Sigmoid colon (tissue), 6 donors: ENCODE measurements at regions not wholly inside any gene's neighbourhood (a gene's known extent, or its start where the extent isn't known, plus 50 kb on each side); places are given as distances from the start of the nearest gene placed in this dataset.

Source experiments
- DNase-seq: peaks from one replicate; pipeline ENCODE4 v3.0.0-alpha.2; 2019
- H3K27ac ChIP-seq, 4 donors: fragments of 200-600 bp; sonication (generic); one replicate each; pipeline ENCODE4 v1.5.1; 2016 to 2019; ENCODE audit warnings: mild to moderate bottlenecking in 1 of 4
- H3K27me3 ChIP-seq, 3 donors: fragments of 200-600 bp; sonication (generic); one replicate each; pipeline ENCODE4 v1.5.1; 2019; ENCODE audit warnings: mild to moderate bottlenecking in 1 of 3
- H3K36me3 ChIP-seq, 4 donors: fragments of 200-600 bp; sonication (generic); one replicate each; pipeline ENCODE4 v1.5.1; 2016 to 2019
- H3K4me1 ChIP-seq, 4 donors: fragments of 200-600 bp; sonication (generic); one replicate each; pipeline ENCODE4 v1.5.1; 2017 to 2019
- H3K4me3 ChIP-seq, 4 donors: fragments of 200-600 bp; sonication (generic); one replicate each; pipeline ENCODE4 v1.5.1; 2017 to 2019; ENCODE audit warnings: mild to moderate bottlenecking in 2 of 4, moderate library complexity in 1 of 4
- H3K9me3 ChIP-seq, 4 donors: fragments of 200-600 bp in 3 of 4; sonication (generic) in 3 of 4; one replicate each; pipeline versions ENCODE4 v1.5.1 to v1.6.1; 2013 to 2019
- EP300 ChIP-seq, 4 donors: sonication (generic); formaldehyde crosslinking; IDR thresholded peaks; one replicate each; pipeline ENCODE4 v1.6.1; 2017; ENCODE audit warnings: antibody characterized with exemption in 4 of 4
- POLR2A ChIP-seq, 2 donors: fragments of 450-650 bp; IDR thresholded peaks; one replicate each; pipeline ENCODE4 v1.6.1; 2016; ENCODE audit warnings: antibody characterized with exemption in 2 of 2, mild to moderate bottlenecking in 2 of 2, moderate library complexity in 2 of 2
- POLR2AphosphoS5 ChIP-seq, 4 donors: sonication (generic); formaldehyde crosslinking; IDR thresholded peaks; one replicate each; pipeline ENCODE4 v1.6.1; 2017; ENCODE audit warnings: antibody characterized with exemption in 4 of 4
- WGBS, 2 donors: extraction: QIAGEN DNeasy Blood & Tissue Kit; methylation state at CpG; one replicate each; pipeline ENCODE4 v1.1.7; 2013; 5-methylcytosine and 5-hydroxymethylcytosine counted together
- intact Hi-C: fragments of 100-400 bp; cut with DNase I; formaldehyde crosslinking; loops from one replicate; pipeline ENCODE4 v1.15.1; 2023
- TF ChIP-seq, protein P1 (sequence below), 4 experiments: fragments of 450-650 bp in 3 of 4; fragments of 200-600 bp in 1 of 4; IDR thresholded peaks; one replicate each; pipeline ENCODE4 v1.5.1; 2016 to 2019; ENCODE audit warnings: antibody characterized with exemption in 4 of 4, mild to moderate bottlenecking in 3 of 4, moderate library complexity in 2 of 4
- donor health status: healthy with polysubstance abuse.
- donor health status: healthy.

DNA sequence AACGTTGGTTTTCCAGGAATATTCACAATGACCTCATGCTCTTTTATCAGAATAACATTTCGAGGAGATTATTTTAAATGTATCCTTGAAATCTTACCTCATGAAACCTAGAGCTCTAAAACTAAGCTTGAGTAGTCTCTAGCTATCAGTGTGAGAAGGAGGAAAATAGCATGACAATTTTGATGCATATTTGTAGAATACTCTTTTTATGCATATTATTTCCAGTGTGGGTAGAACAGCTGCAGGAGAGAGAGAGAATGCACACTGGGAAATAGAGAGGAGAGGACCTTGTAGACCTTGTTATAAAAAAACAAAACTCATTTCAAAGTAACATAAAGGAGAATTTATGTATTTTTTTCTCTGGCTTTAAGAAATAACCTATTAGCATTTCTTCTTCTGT, 71.1 kb upstream of the VGLL2 start:
- no peaks in the 10 kb centered on the region for H3K36me3 ChIP-seq
- H3K4me1 ChIP-seq = no peaks in the 10 kb centered on the region
- H3K27me3 ChIP-seq = no peaks in the 10 kb centered on the region
- no peak for DNase-seq
- intact Hi-C loops = no loop called here
- H3K4me3 ChIP-seq = no peak overlapping the region
- TF ChIP-seq EP300 (IDR thresholded peaks at IDR 0.05) = no peak
- TF ChIP-seq, protein P1, sequence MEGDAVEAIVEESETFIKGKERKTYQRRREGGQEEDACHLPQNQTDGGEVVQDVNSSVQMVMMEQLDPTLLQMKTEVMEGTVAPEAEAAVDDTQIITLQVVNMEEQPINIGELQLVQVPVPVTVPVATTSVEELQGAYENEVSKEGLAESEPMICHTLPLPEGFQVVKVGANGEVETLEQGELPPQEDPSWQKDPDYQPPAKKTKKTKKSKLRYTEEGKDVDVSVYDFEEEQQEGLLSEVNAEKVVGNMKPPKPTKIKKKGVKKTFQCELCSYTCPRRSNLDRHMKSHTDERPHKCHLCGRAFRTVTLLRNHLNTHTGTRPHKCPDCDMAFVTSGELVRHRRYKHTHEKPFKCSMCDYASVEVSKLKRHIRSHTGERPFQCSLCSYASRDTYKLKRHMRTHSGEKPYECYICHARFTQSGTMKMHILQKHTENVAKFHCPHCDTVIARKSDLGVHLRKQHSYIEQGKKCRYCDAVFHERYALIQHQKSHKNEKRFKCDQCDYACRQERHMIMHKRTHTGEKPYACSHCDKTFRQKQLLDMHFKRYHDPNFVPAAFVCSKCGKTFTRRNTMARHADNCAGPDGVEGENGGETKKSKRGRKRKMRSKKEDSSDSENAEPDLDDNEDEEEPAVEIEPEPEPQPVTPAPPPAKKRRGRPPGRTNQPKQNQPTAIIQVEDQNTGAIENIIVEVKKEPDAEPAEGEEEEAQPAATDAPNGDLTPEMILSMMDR (IDR thresholded peaks at IDR 0.05) = no peak
- TF ChIP-seq POLR2A (IDR thresholded peaks at IDR 0.05) = no peak
- no peak for TF ChIP-seq POLR2AphosphoS5 (IDR thresholded peaks at IDR 0.05)
- no peak overlapping the region for H3K27ac ChIP-seq
- peaks cover 0 to 2% (median 0%) of the 10 kb centered on the region in 4 donors for H3K9me3 ChIP-seq
- WGBS, 2 donors = 69 to 71% methylated on average over 2 of the region's 2 CpGs

DNA sequence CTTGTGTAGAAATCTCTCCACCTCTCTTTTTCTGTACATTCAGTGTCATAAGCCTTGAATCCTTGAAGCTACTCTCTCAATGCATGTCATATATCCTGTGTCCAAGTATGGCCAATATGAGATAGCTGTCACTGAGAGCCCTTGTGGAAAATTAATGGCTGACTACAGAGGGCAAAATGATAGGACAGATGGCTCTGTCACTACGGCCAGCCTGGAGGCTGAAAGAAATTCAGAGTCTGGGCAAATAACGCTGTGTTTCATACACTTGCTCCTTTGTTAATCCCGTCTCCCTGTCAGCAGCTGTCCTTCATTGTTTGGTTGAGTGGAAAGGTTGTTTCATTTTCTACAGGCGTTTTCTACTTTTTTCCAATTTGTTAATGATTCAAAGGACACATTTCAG, 70.4 kb upstream of the VGLL2 start:
- 66 to 76% methylated on average over 4 of the region's 4 CpGs for WGBS, 2 donors
- H3K4me1 ChIP-seq = peaks cover 0 to 5% (median 0%) of the 10 kb centered on the region in 4 donors
- peaks cover 0 to 2% (median 0%) of the 10 kb centered on the region in 4 donors for H3K9me3 ChIP-seq
- H3K36me3 ChIP-seq = no peaks in the 10 kb centered on the region
- no peak for TF ChIP-seq EP300 (IDR thresholded peaks at IDR 0.05)
- no peak for TF ChIP-seq POLR2A (IDR thresholded peaks at IDR 0.05)
- TF ChIP-seq POLR2AphosphoS5 (IDR thresholded peaks at IDR 0.05) = no peak
- TF ChIP-seq, protein P1 (IDR thresholded peaks at IDR 0.05) = no peak
- H3K4me3 ChIP-seq = no peak overlapping the region
- intact Hi-C loops = no loop called here
- no peak overlapping the region for H3K27ac ChIP-seq
- DNase-seq = no peak
- H3K27me3 ChIP-seq = no peaks in the 10 kb centered on the region

DNA sequence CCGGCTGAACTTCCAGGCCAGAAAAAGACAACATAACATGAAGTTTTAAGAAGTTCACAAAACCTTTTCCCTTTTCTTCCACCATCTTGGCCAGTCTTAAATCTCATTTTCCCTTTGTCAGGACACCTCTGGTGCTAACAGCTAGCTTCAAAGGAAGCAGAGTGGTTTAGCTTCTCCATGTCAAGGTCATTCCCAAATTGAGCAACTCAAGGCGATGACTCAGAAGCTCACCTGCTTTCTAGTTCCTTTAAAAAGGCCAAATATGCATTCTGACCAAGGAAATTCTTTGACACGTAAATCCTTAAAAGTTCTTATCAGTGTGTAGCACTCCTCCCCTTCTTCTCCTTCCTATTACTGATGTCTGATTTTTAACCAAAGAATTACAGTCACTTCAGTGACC, 69.6 kb upstream of the VGLL2 start:
- intact Hi-C loops = no loop called here
- H3K9me3 ChIP-seq = peaks cover 0 to 2% (median 0%) of the 10 kb centered on the region in 4 donors
- H3K27ac ChIP-seq = no peak overlapping the region
- H3K27me3 ChIP-seq = no peaks in the 10 kb centered on the region
- WGBS, 2 donors = 62 to 77% methylated on average over 3 of the region's 3 CpGs
- peaks cover 0 to 7% (median 0%) of the 10 kb centered on the region in 4 donors for H3K4me1 ChIP-seq
- H3K4me3 ChIP-seq = no peak overlapping the region
- no peak for DNase-seq
- no peaks in the 10 kb centered on the region for H3K36me3 ChIP-seq
- TF ChIP-seq POLR2AphosphoS5 (IDR thresholded peaks at IDR 0.05) = no peak
- no peak for TF ChIP-seq POLR2A (IDR thresholded peaks at IDR 0.05)
- TF ChIP-seq EP300 (IDR thresholded peaks at IDR 0.05) = no peak
- TF ChIP-seq, protein P1 (IDR thresholded peaks at IDR 0.05) = no peak

DNA sequence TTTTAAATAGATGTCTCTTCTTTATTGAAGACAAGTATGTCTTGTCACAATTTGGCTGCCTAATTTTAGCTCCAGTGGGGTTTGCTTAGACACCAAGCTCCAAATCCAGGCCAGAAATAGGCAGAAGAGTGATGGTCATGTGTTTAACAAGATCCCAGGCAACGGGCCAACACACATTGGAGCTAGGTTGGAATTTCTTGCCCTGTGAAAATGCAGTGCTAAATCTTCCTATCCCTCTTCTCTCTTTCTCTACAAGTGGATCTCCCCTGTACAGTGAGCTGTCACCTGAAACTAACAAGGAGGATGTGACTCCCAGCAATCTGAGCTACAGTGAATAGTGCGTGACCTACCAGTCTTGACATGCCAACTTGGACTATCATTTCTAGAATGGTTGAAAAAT, 65.3 kb upstream of the VGLL2 start:
- Histone ChIP-seq H3K4me1 (peaks cover 0 to 7% (median 0%) of the 10 kb centered on the region in 4 donors), H3K36me3 (no peaks in the 10 kb centered on the region), H3K4me3 (no peak overlapping the region), H3K27me3 (no peaks in the 10 kb centered on the region), H3K9me3 (no peaks in the 10 kb centered on the region), H3K27ac (no peak overlapping the region)
- DNase-seq = no peak
- intact Hi-C loops = no loop called here
- TF ChIP-seq, protein P1 (IDR thresholded peaks at IDR 0.05) = no peak
- TF ChIP-seq POLR2AphosphoS5 (IDR thresholded peaks at IDR 0.05) (no peak), POLR2A (IDR thresholded peaks at IDR 0.05) (no peak), EP300 (IDR thresholded peaks at IDR 0.05) (no peak)
- 88 to 93% methylated on average over 2 of the region's 2 CpGs for WGBS, 2 donors

DNA sequence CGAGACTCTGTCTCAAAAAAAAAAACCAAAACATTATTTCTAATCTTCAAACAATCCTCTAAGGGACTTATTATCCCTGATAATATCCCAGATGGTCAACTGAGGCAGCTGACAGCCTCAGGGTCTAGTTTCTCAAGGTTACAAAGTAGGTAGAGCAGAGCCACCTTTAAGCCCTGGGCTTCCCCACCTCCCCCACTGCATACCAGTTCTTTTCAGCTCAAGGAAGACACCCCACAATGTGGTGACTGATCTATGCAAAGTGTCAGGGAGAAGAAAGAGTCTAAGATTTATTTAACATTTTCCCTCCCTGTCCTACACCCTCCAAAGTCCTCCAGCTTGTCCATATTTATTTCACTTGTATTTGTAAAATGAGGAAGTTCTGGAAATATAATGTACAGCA, 60.5 kb upstream of the VGLL2 start:
- DNase-seq = no peak
- Histone ChIP-seq H3K36me3 (no peaks in the 10 kb centered on the region), H3K4me1 (peaks cover 0 to 3% (median 0%) of the 10 kb centered on the region in 4 donors), H3K27me3 (no peaks in the 10 kb centered on the region), H3K9me3 (no peaks in the 10 kb centered on the region), H3K27ac (no peak overlapping the region), H3K4me3 (no peak overlapping the region)
- intact Hi-C loops = no loop called here
- TF ChIP-seq, protein P1 (IDR thresholded peaks at IDR 0.05) = no peak
- TF ChIP-seq EP300 (IDR thresholded peaks at IDR 0.05) (no peak), POLR2AphosphoS5 (IDR thresholded peaks at IDR 0.05) (no peak), POLR2A (IDR thresholded peaks at IDR 0.05) (no peak)
- 82 to 87% methylated on average over 1 of the region's 1 CpG for WGBS, 2 donors
